Ecto neural progenitor cell (in vitro differentiated cells): ENCODE measurements at regions not wholly inside any gene's neighbourhood (a gene's known extent, or its start where the extent isn't known, plus 50 kb on each side); places are given as distances from the start of the nearest gene placed in this dataset.
"Not testable (repeated sequence)": the region's sequence is repeated elsewhere in the genome, so short reads cannot be mapped to it uniquely, and the experiment has no call there.

Experiments
- DNase-seq: peaks from one replicate; pipeline ENCODE4 v3.0.0-alpha.2; 2018; ENCODE audit warnings: low spot score

GRCh38 chr11:106278391-106278790 is 200.9 kb downstream of the AASDHPPT start:
- no peak for DNase-seq

DNA sequence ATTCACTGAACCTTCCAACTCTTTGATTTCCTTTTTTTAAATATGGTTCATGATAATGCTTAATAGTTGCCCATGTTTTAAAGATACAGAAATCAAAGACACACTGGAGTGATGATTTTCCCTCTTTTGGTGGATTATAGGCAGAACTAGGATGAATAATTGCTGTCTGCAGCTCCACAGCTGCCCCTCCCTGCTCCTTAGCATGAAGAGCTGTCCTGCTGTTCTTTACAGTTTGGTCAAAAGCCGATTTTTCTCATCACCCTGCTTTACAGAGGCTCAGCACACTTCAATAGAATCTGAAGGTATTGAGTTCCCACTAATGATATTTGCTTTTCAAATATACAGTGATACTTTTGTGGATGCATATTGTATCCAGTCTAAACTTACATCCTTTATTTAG is 202.6 kb downstream of the AASDHPPT start:
- DNase-seq, result no peak

DNA sequence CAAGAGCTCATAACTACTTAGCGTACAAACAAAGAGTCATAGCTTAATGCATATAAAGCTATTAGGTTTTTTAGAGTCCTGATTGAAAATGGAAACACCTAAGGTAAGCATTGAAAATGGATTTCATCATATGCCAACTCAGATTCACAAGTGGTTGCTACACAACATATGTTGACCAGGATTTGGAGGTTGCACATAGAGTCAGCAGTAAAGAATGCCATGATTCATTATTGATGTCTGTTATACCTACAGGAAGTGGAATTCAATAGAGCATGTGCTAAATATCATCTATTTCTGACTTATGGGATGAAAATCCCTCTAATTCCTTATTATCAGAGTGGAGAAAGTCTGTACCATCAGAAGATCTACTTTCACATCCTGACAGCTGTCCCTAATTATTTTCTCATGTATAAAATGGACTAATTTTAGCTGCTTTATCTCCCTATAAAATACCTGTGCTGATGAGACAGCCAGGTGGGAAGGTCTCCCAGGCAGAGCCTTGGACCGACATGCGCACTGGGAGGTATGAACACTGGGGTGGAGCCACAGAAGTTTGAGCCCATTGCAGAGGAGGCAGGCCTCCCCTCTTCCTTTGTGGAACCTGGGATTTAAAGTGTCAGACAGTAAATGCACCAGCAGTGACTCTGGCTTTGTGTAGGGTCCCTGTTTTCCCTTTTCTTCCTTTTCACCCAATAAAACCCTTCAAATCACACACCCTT is 204.2 kb downstream of the AASDHPPT start:
- DNase-seq, result no peak

DNA sequence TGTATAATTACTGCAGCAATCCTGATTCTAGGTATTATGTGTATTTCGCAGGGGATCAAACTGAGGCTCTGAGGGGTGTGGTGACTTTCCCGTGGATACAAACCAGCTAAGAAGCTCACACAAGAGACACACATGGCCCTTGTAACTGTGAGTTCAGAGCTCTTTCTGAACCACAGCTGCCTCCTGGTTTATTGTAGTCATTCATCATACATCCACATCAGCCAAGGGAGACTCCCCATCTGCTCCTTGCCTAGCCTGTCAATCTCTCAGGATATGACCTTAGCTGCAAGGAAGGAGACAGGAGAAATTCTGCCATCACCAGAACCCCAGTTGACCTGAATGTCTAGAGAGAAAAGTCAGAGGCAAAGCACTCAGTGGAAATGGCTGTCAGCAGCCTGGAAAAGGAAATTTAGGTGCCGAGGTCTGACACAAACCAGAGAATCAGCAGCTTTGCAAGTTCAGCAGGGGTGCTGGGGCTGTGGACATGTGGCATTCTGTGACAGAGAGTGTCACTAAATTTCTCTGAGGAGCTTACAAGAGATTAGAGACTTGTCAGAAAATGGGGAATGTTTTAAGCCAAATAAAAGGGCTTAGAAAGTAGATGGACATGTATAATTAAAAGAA is 209.5 kb downstream of the AASDHPPT start:
- peak; percentile 49 for DNase-seq

GRCh38 chr11:106288057-106288456 is 210.6 kb downstream of the AASDHPPT start:
- DNase-seq, result no peak

- no peak for DNase-seq
These were observed 211.4 kb downstream of the AASDHPPT start for GRCh38 chr11:106288822-106289387.

DNA sequence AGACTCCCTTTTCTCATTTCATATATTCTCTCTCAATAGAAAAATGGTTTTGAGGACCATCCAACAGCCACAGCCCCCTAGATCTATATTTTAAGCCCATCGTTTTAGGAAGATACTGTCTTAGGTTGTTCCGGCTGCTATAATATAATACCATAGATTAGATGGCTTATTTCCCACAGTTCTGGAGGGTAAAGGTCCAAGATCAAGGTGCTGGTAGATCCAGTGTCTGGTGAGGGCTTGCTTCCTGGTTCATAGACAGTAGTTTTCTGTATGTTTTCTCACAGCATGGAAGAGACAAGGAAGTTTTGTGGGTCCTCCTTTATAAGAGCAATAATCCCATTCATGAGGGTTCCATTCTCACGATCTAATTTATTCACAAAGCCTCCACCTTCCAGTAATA is 215.1 kb downstream of the AASDHPPT start:
- no peak for DNase-seq

DNA sequence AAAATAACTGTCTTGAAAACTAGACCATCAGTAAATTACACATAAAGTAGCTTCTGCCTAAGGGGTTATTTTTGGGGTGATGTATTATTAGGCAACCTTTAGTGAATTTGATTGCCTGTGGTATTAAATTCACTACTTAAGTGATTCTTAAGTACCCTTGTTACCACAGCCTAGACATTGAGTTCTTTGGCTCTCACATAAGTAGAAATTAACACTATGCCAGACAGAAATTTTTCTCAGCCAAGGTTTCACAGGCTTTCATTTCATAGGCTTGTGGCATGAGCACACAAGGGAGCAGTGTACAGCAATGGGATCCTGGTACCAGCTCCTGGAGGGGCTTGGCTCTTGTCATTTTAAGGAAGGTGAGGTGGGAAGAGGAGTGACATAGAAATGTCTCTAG is 218.5 kb downstream of the AASDHPPT start:
- no peak for DNase-seq

- no peak for DNase-seq
These were observed 225.0 kb downstream of the AASDHPPT start for GRCh38 chr11:106302416-106302815.

GRCh38 chr11:106304274-106304673 is 226.8 kb downstream of the AASDHPPT start:
- no peak for DNase-seq

- DNase-seq, result no peak
These were observed 228.0 kb downstream of the AASDHPPT start for GRCh38 chr11:106305458-106305857.

DNA sequence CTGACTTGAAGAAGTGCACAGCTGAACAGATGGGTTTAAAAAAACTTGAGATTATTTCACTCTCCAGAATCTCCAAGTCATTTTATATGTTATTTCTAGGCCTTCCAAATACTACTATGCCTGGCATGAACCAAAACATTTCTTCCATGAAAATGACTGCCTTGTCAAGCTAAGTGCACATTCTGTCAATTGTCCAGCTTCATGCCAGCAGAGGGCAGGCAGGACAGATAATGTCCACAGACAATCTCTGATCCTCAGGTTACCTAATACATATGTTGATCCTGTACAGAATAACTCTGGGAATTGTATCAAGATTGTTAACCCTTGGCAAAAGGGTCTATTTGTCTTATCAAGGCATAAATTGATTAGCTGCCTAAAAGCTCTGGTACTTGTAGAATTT is 229.5 kb downstream of the AASDHPPT start:
- no peak for DNase-seq

GRCh38 chr11:106309070-106309684 is 231.7 kb downstream of the AASDHPPT start:
- DNase-seq, result no peak

DNA sequence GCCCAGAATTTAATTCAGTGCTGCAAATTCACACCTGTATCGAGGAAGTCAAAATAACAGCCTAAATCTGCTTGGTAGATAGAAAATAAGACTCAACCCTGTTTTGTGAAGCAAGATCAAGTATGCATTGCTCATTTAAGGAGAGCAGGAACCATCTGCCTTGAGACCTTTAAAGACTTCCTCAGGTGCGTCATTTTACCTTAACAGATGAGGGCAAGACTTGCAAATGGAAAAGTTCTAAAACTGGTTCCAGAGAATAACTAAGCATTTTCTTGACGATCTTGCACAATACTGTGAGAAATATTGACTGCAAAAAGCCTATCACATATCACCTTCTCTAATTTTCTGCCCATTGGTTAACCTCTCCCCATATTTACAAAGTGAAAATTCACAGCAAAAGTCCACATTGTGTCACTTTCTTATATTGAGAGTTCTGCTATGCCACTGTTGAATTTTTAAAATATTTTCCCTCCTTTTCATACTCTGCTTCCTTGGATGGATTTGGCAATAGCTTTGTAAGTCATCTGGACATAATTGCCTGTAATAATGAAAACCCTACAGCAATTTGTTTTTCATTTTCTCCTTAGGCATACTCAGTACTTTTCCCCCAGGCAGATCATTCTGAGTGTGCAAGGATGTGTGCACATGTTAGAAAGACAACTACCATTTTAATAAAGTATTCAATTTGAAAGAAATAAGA is 234.2 kb downstream of the AASDHPPT start:
- DNase-seq, result no peak

GRCh38 chr11:106317208-106317773 is 239.8 kb downstream of the AASDHPPT start:
- DNase-seq, result not testable (repeated sequence)

- DNase-seq, result no peak
These were observed 244.1 kb downstream of the AASDHPPT start for GRCh38 chr11:106321601-106322000.

- DNase-seq, result no peak
These were observed 244.6 kb downstream of the AASDHPPT start for GRCh38 chr11:106322106-106322505.

GRCh38 chr11:106326087-106326486 is 248.6 kb downstream of the AASDHPPT start:
- no peak for DNase-seq

- DNase-seq, result no peak
These were observed 249.7 kb downstream of the AASDHPPT start for GRCh38 chr11:106327134-106327533.

- no peak for DNase-seq
These were observed 250.2 kb downstream of the AASDHPPT start for GRCh38 chr11:106327637-106328036.

GRCh38 chr11:106329273-106330018 is 252.0 kb downstream of the AASDHPPT start:
- no peak for DNase-seq
